Progenitor cell of endocrine pancreas (in vitro differentiated cells): ENCODE measurements at regions not wholly inside any gene's neighbourhood (a gene's known extent, or its start where the extent isn't known, plus 50 kb on each side); places are given as distances from the start of the nearest gene placed in this dataset.

ENCODE experiments used
- DNase-seq: peaks from one replicate; pipeline ENCODE4 v3.0.0; 2021; ENCODE audit warnings: low spot score; ENCODE audit not compliant: unreplicated experiment
- H3K27ac Mint-ChIP-seq: 2 replicates; pipeline ENCODE4 v1.8.0; 2021; ENCODE audit warnings: mild to moderate bottlenecking, moderate library complexity, mixed read lengths
- H3K27me3 Mint-ChIP-seq: 2 replicates; pipeline ENCODE4 v1.8.0; 2021; ENCODE audit warnings: mixed read lengths
- H3K36me3 Mint-ChIP-seq: 2 replicates; pipeline ENCODE4 v1.8.0; 2022; ENCODE audit warnings: mixed read lengths; ENCODE audit not compliant: insufficient read depth
- H3K4me1 Mint-ChIP-seq: 2 replicates; pipeline ENCODE4 v1.8.0; 2021; ENCODE audit warnings: low read depth, mixed read lengths
- H3K4me3 Mint-ChIP-seq: 2 replicates; pipeline ENCODE4 v1.8.0; 2021; ENCODE audit warnings: low read depth, mild to moderate bottlenecking, moderate library complexity, mixed read lengths
- H3K9me3 Mint-ChIP-seq: 2 replicates; pipeline ENCODE4 v1.8.0; 2021; ENCODE audit warnings: low read depth, mixed read lengths
- TF ChIP-seq, protein P1 (sequence below): fragments of 200-600 bp; sonication (generic); IDR thresholded peaks from one replicate; pipeline ENCODE4 v1.5.0; 2021; ENCODE audit warnings: antibody characterized with exemption, mild to moderate bottlenecking; ENCODE audit not compliant: unreplicated experiment

DNA sequence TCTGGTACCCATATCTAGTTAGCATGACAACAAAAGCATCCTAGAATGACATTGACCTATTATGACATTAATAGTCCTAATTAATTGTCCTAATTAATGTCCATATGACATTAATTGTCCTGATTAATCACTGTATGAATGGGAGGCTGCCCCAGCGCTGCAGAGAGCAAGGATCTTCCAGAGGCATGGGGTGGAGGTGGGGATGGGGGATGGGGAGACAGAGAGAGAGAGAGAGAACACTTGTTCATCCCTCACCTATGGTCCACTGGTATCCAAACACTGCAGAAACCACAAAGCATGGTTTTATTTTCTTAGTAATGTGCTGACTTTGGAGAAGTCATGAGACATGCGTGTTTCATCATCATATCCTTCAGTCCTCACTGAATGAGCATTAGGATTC lies 235.1 kb downstream of the FNDC1 start:
- Mint-ChIP-seq H3K27me3 (peaks cover 2% of the 10 kb centered on the region), H3K36me3 (no peaks in the 10 kb centered on the region), H3K4me3 (no peak overlapping the region), H3K9me3 (peaks cover 4% of the 10 kb centered on the region), H3K4me1 (no peaks in the 10 kb centered on the region), H3K27ac (no peak overlapping the region)
- DNase-seq: no peak
- TF ChIP-seq, protein P1, sequence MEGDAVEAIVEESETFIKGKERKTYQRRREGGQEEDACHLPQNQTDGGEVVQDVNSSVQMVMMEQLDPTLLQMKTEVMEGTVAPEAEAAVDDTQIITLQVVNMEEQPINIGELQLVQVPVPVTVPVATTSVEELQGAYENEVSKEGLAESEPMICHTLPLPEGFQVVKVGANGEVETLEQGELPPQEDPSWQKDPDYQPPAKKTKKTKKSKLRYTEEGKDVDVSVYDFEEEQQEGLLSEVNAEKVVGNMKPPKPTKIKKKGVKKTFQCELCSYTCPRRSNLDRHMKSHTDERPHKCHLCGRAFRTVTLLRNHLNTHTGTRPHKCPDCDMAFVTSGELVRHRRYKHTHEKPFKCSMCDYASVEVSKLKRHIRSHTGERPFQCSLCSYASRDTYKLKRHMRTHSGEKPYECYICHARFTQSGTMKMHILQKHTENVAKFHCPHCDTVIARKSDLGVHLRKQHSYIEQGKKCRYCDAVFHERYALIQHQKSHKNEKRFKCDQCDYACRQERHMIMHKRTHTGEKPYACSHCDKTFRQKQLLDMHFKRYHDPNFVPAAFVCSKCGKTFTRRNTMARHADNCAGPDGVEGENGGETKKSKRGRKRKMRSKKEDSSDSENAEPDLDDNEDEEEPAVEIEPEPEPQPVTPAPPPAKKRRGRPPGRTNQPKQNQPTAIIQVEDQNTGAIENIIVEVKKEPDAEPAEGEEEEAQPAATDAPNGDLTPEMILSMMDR: no peak

DNA sequence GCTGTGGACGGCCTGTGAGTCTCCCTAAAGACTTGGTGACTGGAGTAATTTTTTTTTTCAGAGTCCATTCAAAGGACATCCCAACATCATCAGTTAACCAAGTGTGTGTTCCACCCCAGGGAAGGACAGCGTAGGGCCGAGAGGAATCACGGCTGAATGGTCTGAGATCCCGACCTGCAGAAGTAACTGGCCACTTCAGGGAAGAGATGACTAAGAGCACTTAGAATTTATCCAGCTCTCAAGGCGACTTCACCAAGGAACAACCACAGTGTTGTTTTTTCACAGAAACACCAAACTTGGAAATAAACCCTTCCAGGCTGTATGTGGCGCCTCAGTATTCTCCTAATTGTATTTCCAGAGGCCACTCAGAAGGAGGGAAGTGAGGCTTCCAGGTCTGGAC lies 231.6 kb downstream of the FNDC1 start:
- DNase-seq: no peak
- Mint-ChIP-seq H3K9me3 (no peaks in the 10 kb centered on the region), H3K4me3 (no peak overlapping the region), H3K27ac (no peak overlapping the region), H3K4me1 (no peaks in the 10 kb centered on the region), H3K27me3 (peaks cover 6% of the 10 kb centered on the region), H3K36me3 (no peaks in the 10 kb centered on the region)
- TF ChIP-seq, protein P1: no peak

DNA sequence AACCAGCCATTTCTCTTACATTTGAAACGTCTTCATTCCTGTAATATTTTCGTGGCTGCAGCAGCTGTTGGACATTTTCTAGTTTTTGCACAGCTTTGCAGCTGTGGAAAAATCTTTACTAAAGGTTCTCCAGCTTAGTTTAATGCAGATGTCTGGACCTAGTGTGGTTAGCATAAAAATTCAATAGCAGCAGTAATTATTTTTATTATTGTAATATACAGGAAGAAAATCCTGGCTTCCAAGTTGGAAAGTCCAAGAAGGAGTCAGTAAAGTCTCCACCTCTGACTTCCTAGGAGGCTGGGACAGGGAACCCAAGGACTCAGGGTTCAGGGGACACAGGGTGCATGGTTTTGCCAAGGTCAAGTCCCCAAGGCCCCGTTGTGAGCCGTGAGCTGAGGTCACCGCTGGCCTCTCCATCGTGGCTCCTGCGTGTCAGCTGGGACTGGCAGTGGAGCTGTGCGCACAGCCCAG lies 230.6 kb downstream of the FNDC1 start:
- no peak overlapping the region for H3K4me3 Mint-ChIP-seq
- TF ChIP-seq, protein P1: no peak
- no peaks in the 10 kb centered on the region for H3K4me1 Mint-ChIP-seq
- no peaks in the 10 kb centered on the region for H3K36me3 Mint-ChIP-seq
- H3K27ac Mint-ChIP-seq: no peak overlapping the region
- no peaks in the 10 kb centered on the region for H3K9me3 Mint-ChIP-seq
- DNase-seq: no peak
- peaks cover 10% of the 10 kb centered on the region for H3K27me3 Mint-ChIP-seq

DNA sequence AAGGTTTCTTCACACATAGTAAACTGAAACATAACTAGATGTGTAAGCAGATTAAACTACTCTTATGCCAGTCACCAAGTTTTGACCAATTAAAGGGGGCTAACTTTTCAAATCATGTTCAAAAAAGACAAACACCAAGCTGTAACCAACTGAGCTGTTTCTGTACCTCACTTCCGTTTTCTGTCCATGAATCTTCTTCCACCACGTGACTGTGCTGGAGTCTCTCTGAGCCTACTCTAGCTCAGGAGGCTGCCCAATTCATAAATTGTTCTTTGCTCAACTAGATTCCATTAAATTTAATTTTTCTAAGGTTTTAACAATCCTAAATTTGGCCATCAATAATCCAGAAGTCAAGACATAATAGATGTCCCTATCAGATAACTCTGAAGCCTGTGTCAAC lies 229.4 kb downstream of the FNDC1 start:
- no peaks in the 10 kb centered on the region for H3K9me3 Mint-ChIP-seq
- TF ChIP-seq, protein P1: no peak
- no peaks in the 10 kb centered on the region for H3K4me1 Mint-ChIP-seq
- peaks cover 10% of the 10 kb centered on the region for H3K27me3 Mint-ChIP-seq
- H3K4me3 Mint-ChIP-seq: no peak overlapping the region
- H3K27ac Mint-ChIP-seq: no peak overlapping the region
- DNase-seq: no peak
- no peaks in the 10 kb centered on the region for H3K36me3 Mint-ChIP-seq

DNA sequence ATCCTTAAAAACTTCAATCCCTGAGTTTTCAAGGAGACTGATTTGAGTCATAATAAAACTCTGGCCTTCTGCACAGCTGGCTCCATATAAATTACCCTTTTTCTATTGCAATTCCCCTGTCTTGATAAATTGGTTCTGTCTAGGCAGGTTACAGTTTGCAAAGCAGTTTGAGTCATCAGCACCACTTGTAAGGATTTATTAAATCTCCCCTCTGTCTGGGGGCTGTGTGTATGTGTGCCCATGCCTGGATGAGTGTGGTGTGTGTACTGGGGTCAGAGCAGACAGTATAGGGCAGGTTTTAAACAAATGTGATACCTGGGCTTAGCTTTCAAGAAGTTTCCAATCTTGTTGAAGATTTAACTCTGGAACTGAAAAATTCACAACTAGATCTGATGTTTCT lies 228.6 kb downstream of the FNDC1 start:
- Mint-ChIP-seq H3K36me3 (no peaks in the 10 kb centered on the region), H3K4me3 (no peak overlapping the region), H3K27me3 (peaks cover 10% of the 10 kb centered on the region), H3K4me1 (no peaks in the 10 kb centered on the region), H3K27ac (no peak overlapping the region), H3K9me3 (peaks cover 5% of the 10 kb centered on the region)
- TF ChIP-seq, protein P1: no peak
- DNase-seq: no peak
